IMR-90 (cell line): ENCODE measurements at regions not wholly inside any gene's neighbourhood (a gene's known extent, or its start where the extent isn't known, plus 50 kb on each side); places are given as distances from the start of the nearest gene placed in this dataset.

ENCODE experiments used
- ATAC-seq: fragments of 200-7000 bp; cut with Tn5 transposase; 2 replicates; pipeline ENCODE4 v1.9.1; 2020; ENCODE audit warnings: low read depth, mild to moderate bottlenecking, moderate library complexity
- BruUV-seq: library from RNA; stranded (reverse); fragments of 400-500 nt; replicated peaks from 2 replicates; lab custom pipeline; 2021; lab: Mats Ljungman, UMichigan
- CTCF ChIA-PET: fragments of 300-600 bp; formaldehyde crosslinking; extraction: SDS; loops from one replicate; lab custom pipeline; 2021; ENCODE audit warnings: antibody characterized with exemption; lab: Yijun Ruan, JAX
- POLR2A ChIA-PET: fragments of 300-600 bp; sonication (Branson Sonifier 250); formaldehyde crosslinking; loops from one replicate; lab custom pipeline; 2022; ENCODE audit warnings: antibody characterized with exemption; ENCODE audit not compliant: unreplicated experiment; lab: Charles Lee
- DNase-seq: peaks from one replicate; pipeline ENCODE4 v3.0.0; 2013
- H2AFZ ChIP-seq: replicated peaks from 2 replicates; pipeline ENCODE3; 2013; ENCODE audit warnings: low read length, mild to moderate bottlenecking; ENCODE audit not compliant: poor library complexity
- H2AK5ac ChIP-seq: 2 replicates; pipeline ENCODE4 v1.6.1; 2013; ENCODE audit warnings: low read depth, low read length, inconsistent platforms
- H2AK9ac ChIP-seq: replicated peaks from 2 replicates; pipeline ENCODE3; 2013; ENCODE audit warnings: mild to moderate bottlenecking, low read depth, low read length, moderate library complexity; ENCODE audit not compliant: poor library complexity
- H2BK120ac ChIP-seq: 2 replicates; pipeline ENCODE4 v1.6.1; 2013; ENCODE audit warnings: low read depth, low read length, inconsistent platforms
- H2BK15ac ChIP-seq: 3 replicates; pipeline ENCODE4 v1.6.1; 2013; ENCODE audit warnings: low read depth, low read length, inconsistent platforms
- H2BK20ac ChIP-seq: 2 replicates; pipeline ENCODE4 v1.6.1; 2013; ENCODE audit warnings: low read depth, mild to moderate bottlenecking, inconsistent platforms, low read length, moderate library complexity
- H2BK5ac ChIP-seq: 2 replicates; pipeline ENCODE4 v1.6.1; 2013; ENCODE audit warnings: mild to moderate bottlenecking, low read depth, low read length, inconsistent platforms; ENCODE audit not compliant: poor library complexity, severe bottlenecking
- H3K14ac ChIP-seq: replicated peaks from 2 replicates; pipeline ENCODE4 v1.6.1; 2013; ENCODE audit warnings: low read depth, low read length, inconsistent platforms
- H3K18ac ChIP-seq: 2 replicates; pipeline ENCODE4 v1.6.1; 2013; ENCODE audit warnings: low read depth, low read length, control low read depth
- H3K23ac ChIP-seq: 2 replicates; pipeline ENCODE4 v1.6.1; 2013; ENCODE audit warnings: low read depth, low read length, inconsistent platforms
- H3K27ac ChIP-seq: 2 replicates; pipeline ENCODE4 v1.5.1; 2013; ENCODE audit warnings: mild to moderate bottlenecking, control low read depth, low read length; ENCODE audit not compliant: insufficient read depth
- H3K27me3 ChIP-seq: 2 replicates; pipeline ENCODE4 v1.6.1; 2013; ENCODE audit warnings: low read length; ENCODE audit not compliant: control insufficient read depth, insufficient read depth
- H3K36me3 ChIP-seq: 2 replicates; pipeline ENCODE4 v1.6.1; 2013; ENCODE audit warnings: low read length, mixed read lengths; ENCODE audit not compliant: control insufficient read depth, insufficient read depth
- H3K4ac ChIP-seq: 2 replicates; pipeline ENCODE4 v1.6.1; 2013; ENCODE audit warnings: low read depth, low read length, inconsistent platforms
- H3K4me1 ChIP-seq: 2 replicates; pipeline ENCODE4 v1.6.1; 2013; ENCODE audit warnings: low read length, mixed read lengths; ENCODE audit not compliant: control insufficient read depth, insufficient read depth
- H3K4me2 ChIP-seq: 2 replicates; pipeline ENCODE4 v1.6.1; 2013; ENCODE audit warnings: low read depth, mild to moderate bottlenecking, control low read depth, low read length, moderate library complexity
- H3K4me3 ChIP-seq: 2 replicates; pipeline ENCODE4 v1.5.1; 2013; ENCODE audit warnings: low read depth, mild to moderate bottlenecking, control low read depth, low read length, moderate library complexity; ENCODE audit not compliant: insufficient read depth
- H3K56ac ChIP-seq: 2 replicates; pipeline ENCODE4 v1.6.1; 2013; ENCODE audit warnings: low read length, inconsistent platforms; ENCODE audit not compliant: insufficient read depth; ENCODE audit errors: extremely low read depth
- H3K79me1 ChIP-seq, 2 experiments: 2 replicates each; pipeline ENCODE4 v1.6.1; 2013; ENCODE audit warnings: low read length in 2 of 2, inconsistent platforms in 1 of 2, low read depth in 1 of 2
- H3K9ac ChIP-seq: 2 replicates; pipeline ENCODE4 v1.6.1; 2013; ENCODE audit warnings: low read depth, low read length, control low read depth
- H3K9me1 ChIP-seq: 2 replicates; pipeline ENCODE4 v1.6.1; 2013; ENCODE audit warnings: low read length, inconsistent platforms; ENCODE audit not compliant: insufficient read depth
- H3K9me3 ChIP-seq: 2 replicates; pipeline ENCODE4 v1.6.1; 2013; ENCODE audit warnings: low read length; ENCODE audit not compliant: control insufficient read depth, insufficient read depth
- H4K20me1 ChIP-seq: 2 replicates; pipeline ENCODE4 v1.6.1; 2013; ENCODE audit warnings: low read length, inconsistent platforms; ENCODE audit not compliant: insufficient read depth
- H4K5ac ChIP-seq: 2 replicates; pipeline ENCODE4 v1.6.1; 2013; ENCODE audit warnings: mild to moderate bottlenecking, low read depth, low read length, control low read depth
- H4K8ac ChIP-seq, 2 experiments: 2 replicates each; pipeline ENCODE4 v1.6.1; 2013; ENCODE audit warnings: low read depth in 2 of 2, low read length in 2 of 2, control low read depth in 1 of 2, inconsistent platforms in 1 of 2
- H4K91ac ChIP-seq: 2 replicates; pipeline ENCODE4 v1.6.1; 2013; ENCODE audit warnings: low read depth, low read length, inconsistent platforms; ENCODE audit not compliant: insufficient read depth
- FOS ChIP-seq: fragments of 150-350 bp; IDR thresholded peaks from 2 replicates; pipeline ENCODE4 v1.6.1; 2016; ENCODE audit warnings: low read depth, low read length
- MAFK ChIP-seq: IDR thresholded peaks from 2 replicates; pipeline ENCODE4 v1.6.1; 2012; ENCODE audit warnings: low read depth, low read length, improper control_type of control experiment
- WGBS, 2 experiments: methylation state at CpG; one replicate each; pipeline versions ENCODE4 v1.1.5 to v1.1.7; 2013; ENCODE audit warnings: missing lambda C conversion rate in 2 of 2; ENCODE audit not compliant: insufficient read length in 1 of 2; ENCODE audit errors: extremely low coverage in 2 of 2; 5-methylcytosine and 5-hydroxymethylcytosine counted together
- dilution Hi-C: fragments of 300-500 bp; cut with HindIII; formaldehyde crosslinking; loops from one replicate; pipeline ENCODE4 v1.14.3; 2018; ENCODE audit warnings: low sequenced_read_pairs; ENCODE audit not compliant: unreplicated experiment
- in situ Hi-C: fragments of 300-500 bp; cut with MboI; formaldehyde crosslinking; loops from 3 replicates; pipeline ENCODE4 v1.14.3; 2019; ENCODE audit warnings: low sequenced_read_pairs, inconsistent platforms, mixed read lengths
- intact Hi-C: fragments of 100-400 bp; cut with micrococcal nuclease; formaldehyde crosslinking; loops from 2 replicates; pipeline ENCODE4 v1.10.0; 2022

GRCh38 chr1:238443687-238444086 is 553.0 kb upstream of the ZP4 start:
- in situ Hi-C loops, result no loop called here
- no peaks in the 10 kb centered on the region for H3K4me1 ChIP-seq

More at GRCh38 chr1:238443687-238444086, 553.0 kb upstream of the ZP4 start:
- H3K14ac ChIP-seq, result no peak overlapping the region
- BruUV-seq, result no TSS peak
- no peak overlapping the region for H2AFZ ChIP-seq
- no peaks in the 10 kb centered on the region for H3K9me1 ChIP-seq
- DNase-seq (no peak), ATAC-seq (no peak)
- no peak overlapping the region for H4K8ac ChIP-seq
- peak; percentile 82 for TF ChIP-seq MAFK
- no peak for TF ChIP-seq FOS
- H2AK9ac ChIP-seq, result no peak overlapping the region
- no peak overlapping the region for H3K18ac ChIP-seq
- H2BK20ac ChIP-seq, result no peak overlapping the region
- ChIA-PET POLR2A (no interaction called here), CTCF (no interaction called here)
- no peak overlapping the region for H3K23ac ChIP-seq
- no peak overlapping the region for H2BK15ac ChIP-seq
- H2AK5ac ChIP-seq, result no peak overlapping the region
- dilution Hi-C loops, result no loop called here
- H3K36me3 ChIP-seq, result no peaks in the 10 kb centered on the region
- H3K9ac ChIP-seq, result no peak overlapping the region
- H3K4me2 ChIP-seq, result no peak overlapping the region
- H3K4me3 ChIP-seq, result no peak overlapping the region
- no peaks in the 10 kb centered on the region for H3K79me1 ChIP-seq
- H3K9me3 ChIP-seq, result no peaks in the 10 kb centered on the region
- WGBS, 2 experiments, result no CpG with 5 or more reads among the region's 6 CpGs
- no peak overlapping the region for H4K5ac ChIP-seq
- H2BK5ac ChIP-seq, result no peak overlapping the region
- intact Hi-C loops, result no loop called here
- no peak overlapping the region for H4K91ac ChIP-seq
- no peaks in the 10 kb centered on the region for H4K20me1 ChIP-seq
- no peak overlapping the region for H3K27ac ChIP-seq
- H3K27me3 ChIP-seq, result no peaks in the 10 kb centered on the region
- H3K4ac ChIP-seq, result no peak overlapping the region
- no peak overlapping the region for H2BK120ac ChIP-seq
- H3K56ac ChIP-seq, result no peak overlapping the region
